ENCODE measurements at regions not wholly inside any gene's neighbourhood (a gene's known extent, or its start where the extent isn't known, plus 50 kb on each side); places are given as distances from the start of the nearest gene placed in this dataset.
"Not testable (repeated sequence)": the region's sequence is repeated elsewhere in the genome, so short reads cannot be mapped to it uniquely, and the experiment has no call there.

DNA sequence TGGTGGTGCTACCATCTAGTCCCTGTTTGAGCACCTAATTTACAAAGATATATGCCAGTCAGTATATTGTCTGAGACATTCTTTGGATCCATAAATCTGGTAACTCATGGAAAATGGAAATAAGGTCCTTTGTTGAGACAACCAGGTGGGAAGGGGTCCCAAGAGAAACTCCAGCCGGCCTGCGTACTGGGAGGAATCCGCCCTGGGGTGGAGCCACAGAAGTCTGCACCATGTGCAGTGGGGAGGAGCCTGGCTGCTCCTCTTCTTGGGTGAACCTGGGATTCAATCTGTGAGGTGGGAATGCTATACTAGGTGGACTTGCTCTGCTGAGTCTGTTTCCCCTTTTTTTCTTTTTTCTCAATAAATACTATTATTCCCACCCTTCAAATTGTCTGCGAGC, 339.2 kb upstream of the TNRC6C start:
- intact Hi-C loops (cut with micrococcal nuclease) = no loop called here

DNA sequence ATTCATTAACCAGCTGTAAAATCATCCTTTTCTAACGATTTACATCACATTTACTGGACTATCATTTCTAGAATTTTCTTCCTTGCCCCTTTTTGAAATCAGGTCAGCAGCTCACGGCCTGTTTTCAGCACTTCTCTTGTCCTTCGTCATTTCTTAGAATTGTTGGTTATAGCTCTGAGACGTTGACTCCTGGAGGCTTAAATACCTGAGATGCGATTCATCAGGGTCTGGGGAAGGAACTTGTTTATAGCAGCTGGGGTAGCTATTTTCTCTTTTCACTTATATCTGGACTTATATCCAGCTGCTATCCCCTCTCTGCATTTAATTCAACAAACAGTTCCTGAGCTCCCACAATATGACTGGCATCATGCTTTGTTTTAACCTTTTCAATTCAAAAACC, 338.7 kb upstream of the TNRC6C start:
- Histone ChIP-seq H3K36me3 (no peaks in the 10 kb centered on the region), H3K27me3 (ENCODE audit: low read depth) (no peaks in the 10 kb centered on the region), H3K9me3 (replicated peaks) (no peaks in the 10 kb centered on the region), H3K4me1 (peaks cover 11% of the 10 kb centered on the region), H3K27ac (replicated peaks) (no peak overlapping the region), H3K4me3 (no peak overlapping the region)
- intact Hi-C loops (cut with micrococcal nuclease) = no loop called here
- DNase-seq = no peak
- TF ChIP-seq, protein P1, sequence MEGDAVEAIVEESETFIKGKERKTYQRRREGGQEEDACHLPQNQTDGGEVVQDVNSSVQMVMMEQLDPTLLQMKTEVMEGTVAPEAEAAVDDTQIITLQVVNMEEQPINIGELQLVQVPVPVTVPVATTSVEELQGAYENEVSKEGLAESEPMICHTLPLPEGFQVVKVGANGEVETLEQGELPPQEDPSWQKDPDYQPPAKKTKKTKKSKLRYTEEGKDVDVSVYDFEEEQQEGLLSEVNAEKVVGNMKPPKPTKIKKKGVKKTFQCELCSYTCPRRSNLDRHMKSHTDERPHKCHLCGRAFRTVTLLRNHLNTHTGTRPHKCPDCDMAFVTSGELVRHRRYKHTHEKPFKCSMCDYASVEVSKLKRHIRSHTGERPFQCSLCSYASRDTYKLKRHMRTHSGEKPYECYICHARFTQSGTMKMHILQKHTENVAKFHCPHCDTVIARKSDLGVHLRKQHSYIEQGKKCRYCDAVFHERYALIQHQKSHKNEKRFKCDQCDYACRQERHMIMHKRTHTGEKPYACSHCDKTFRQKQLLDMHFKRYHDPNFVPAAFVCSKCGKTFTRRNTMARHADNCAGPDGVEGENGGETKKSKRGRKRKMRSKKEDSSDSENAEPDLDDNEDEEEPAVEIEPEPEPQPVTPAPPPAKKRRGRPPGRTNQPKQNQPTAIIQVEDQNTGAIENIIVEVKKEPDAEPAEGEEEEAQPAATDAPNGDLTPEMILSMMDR (IDR thresholded peaks at IDR 0.05; ENCODE audit: borderline replicate concordance) = no peak

More for the DNA sequence above, 339.2 kb upstream of the TNRC6C start:
- peaks cover 11% of the 10 kb centered on the region for H3K4me1 ChIP-seq
- no peak overlapping the region for H3K27ac ChIP-seq (replicated peaks)
- DNase-seq = no peak
- H3K36me3 ChIP-seq = no peaks in the 10 kb centered on the region
- no peak overlapping the region for H3K4me3 ChIP-seq
- H3K27me3 ChIP-seq (ENCODE audit: low read depth) = no peaks in the 10 kb centered on the region
- no peaks in the 10 kb centered on the region for H3K9me3 ChIP-seq (replicated peaks)
- TF ChIP-seq, protein P1 (IDR thresholded peaks at IDR 0.05; ENCODE audit: borderline replicate concordance) = no peak

DNA sequence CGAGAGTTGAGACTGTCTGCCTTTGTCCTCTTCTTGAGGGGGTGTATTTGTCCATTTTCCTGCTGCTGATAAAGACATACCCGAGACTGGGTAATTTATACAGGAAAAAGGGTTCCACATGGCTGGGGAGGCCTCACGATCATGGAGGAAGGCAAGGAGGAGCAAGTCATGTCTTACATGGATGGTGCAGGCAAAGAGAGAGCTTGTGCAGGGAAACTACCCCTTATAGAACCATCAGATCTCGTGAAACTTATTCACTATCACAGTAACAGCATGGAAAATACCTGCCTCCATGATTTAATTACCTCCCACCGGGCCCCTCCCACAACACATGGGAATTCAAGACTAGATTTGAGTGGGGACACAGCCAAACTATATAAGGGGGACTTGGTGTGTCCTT, 338.2 kb upstream of the TNRC6C start:
- Histone ChIP-seq H3K27ac (replicated peaks) (no peak overlapping the region), H3K27me3 (ENCODE audit: low read depth) (no peaks in the 10 kb centered on the region), H3K4me1 (peaks cover 11% of the 10 kb centered on the region), H3K36me3 (no peaks in the 10 kb centered on the region), H3K4me3 (no peak overlapping the region), H3K9me3 (replicated peaks) (no peaks in the 10 kb centered on the region)
- TF ChIP-seq, protein P1 (IDR thresholded peaks at IDR 0.05; ENCODE audit: borderline replicate concordance) = no peak
- intact Hi-C loops (cut with micrococcal nuclease) = no loop called here
- no peak for DNase-seq

DNA sequence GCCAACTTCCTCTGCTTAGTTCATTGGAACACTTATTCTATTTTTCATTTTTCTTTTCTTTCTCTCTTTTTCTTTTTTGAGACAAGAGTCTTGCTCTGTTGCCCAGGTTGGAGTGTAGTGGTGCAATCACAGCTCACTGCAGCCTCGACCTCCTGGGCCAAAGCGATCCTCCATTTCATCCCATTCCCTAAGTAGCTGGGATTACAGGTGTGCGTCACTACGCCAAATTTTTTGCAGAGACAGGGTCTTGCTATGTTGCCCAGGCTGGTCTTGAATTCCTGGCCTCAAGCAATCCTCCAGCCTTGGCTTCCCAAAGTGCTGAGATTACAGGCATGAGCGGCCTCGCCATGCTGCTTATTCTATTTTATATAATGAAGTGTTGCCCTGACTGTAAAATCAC, 336.4 kb upstream of the TNRC6C start:
- intact Hi-C loops (cut with micrococcal nuclease); H3K4me3 ChIP-seq; H3K27ac ChIP-seq (replicated peaks); H3K36me3 ChIP-seq; H3K9me3 ChIP-seq (replicated peaks); H3K4me1 ChIP-seq; H3K27me3 ChIP-seq (ENCODE audit: low read depth); DNase-seq: not testable (repeated sequence)

DNA sequence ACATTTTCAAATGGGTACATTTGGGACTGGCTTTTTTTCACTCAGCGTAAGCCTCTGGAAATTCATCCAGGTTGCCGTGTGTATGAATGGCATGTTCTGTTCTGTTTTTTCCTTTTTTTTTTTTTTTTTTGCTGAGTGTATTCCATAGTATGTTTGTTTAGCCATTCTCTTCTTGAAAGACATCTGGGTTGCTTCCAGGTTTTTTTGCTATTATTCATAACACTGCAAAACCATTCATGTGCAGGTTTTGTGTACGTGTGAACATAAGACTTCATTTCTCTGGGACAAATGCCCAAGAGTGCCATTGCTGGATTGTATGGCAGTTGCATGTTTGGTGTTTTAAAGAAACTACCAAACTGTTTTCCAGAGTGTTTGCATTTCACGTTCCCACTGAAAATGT, 335.9 kb upstream of the TNRC6C start:
- H3K4me3 ChIP-seq = no peak overlapping the region
- peaks cover 9% of the 10 kb centered on the region for H3K9me3 ChIP-seq (replicated peaks)
- TF ChIP-seq, protein P1 (IDR thresholded peaks at IDR 0.05; ENCODE audit: borderline replicate concordance) = no peak

DNA sequence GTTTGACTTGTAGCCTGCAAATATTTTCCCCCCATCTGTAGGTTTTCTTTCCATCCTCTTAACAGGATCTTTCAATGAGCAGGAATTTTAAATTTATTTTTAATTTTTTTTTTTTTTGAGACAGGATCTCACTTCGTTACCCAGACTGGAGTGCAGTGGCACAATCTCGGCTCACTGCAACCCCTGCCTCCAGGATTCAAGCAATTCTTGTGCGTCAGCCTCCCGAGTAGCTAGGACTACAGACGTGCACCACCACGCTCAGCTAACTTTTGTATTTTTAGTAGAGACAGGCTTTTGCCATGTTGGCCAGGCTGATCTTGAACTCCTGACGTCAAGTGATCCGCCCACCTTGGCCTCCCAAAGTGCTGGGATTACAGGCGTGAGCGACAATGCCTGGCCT, 335.2 kb upstream of the TNRC6C start:
- H3K9me3 ChIP-seq (replicated peaks) = peaks cover 13% of the 10 kb centered on the region
- H3K4me3 ChIP-seq; H3K4me1 ChIP-seq; intact Hi-C loops (cut with micrococcal nuclease); DNase-seq; H3K27me3 ChIP-seq (ENCODE audit: low read depth); H3K27ac ChIP-seq (replicated peaks); H3K36me3 ChIP-seq: not testable (repeated sequence)

More for the DNA sequence above, 335.9 kb upstream of the TNRC6C start:
- H3K4me1 ChIP-seq = no peaks in the 10 kb centered on the region
- H3K27me3 ChIP-seq (ENCODE audit: low read depth) = no peaks in the 10 kb centered on the region
- no peaks in the 10 kb centered on the region for H3K36me3 ChIP-seq
- H3K27ac ChIP-seq (replicated peaks) = no peak overlapping the region
- DNase-seq = no peak
- intact Hi-C loops (cut with micrococcal nuclease) = no loop called here

DNA sequence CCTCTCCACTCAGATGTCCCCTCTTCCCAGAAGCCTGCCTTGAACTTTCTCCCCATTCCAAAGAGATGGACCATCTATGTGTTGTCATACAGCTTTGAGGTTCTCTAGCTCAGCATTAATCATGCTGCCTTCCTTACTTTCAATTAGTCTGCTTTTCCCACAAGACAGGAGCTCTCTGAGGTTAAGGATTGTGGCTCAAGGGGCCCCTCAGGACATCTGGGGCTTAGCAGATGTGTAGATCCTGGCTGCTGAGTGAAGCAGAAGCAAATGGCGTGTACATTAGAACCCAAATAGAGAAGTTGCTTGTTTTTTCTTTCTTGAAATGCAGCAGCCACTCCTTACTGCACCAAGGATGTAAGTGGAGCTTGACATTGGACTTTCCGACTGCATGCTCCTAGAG, 330.5 kb upstream of the TNRC6C start:
- no peak overlapping the region for H3K27ac ChIP-seq (replicated peaks)
- TF ChIP-seq, protein P1 (IDR thresholded peaks at IDR 0.05; ENCODE audit: borderline replicate concordance) = no peak
- no peaks in the 10 kb centered on the region for H3K36me3 ChIP-seq
- peaks cover 13% of the 10 kb centered on the region for H3K9me3 ChIP-seq (replicated peaks)
- H3K4me3 ChIP-seq = no peak overlapping the region
- no peaks in the 10 kb centered on the region for H3K27me3 ChIP-seq (ENCODE audit: low read depth)
- H3K4me1 ChIP-seq = no peaks in the 10 kb centered on the region
- no peak for DNase-seq
- intact Hi-C loops (cut with micrococcal nuclease) = no loop called here

DNA sequence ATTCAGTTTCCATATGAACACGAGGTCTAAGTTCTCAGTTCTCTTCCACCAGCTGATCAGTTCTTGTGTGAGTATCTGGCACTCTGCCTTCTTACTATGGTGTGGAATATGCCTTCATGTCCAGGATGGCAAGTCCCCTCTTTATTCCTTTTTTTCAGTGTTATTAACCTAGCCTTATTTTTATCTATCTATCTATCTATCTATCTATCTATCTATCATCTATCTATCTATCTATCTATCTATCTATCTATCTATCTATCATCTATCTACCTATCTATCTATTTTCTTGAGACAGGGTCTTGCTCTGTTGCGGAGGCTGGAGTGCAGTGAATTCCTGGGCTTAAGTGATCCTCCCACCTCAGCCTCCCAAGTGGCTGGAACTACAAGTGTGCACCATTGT, 329.2 kb upstream of the TNRC6C start:
- H3K27me3 ChIP-seq (ENCODE audit: low read depth); H3K4me1 ChIP-seq; DNase-seq; intact Hi-C loops (cut with micrococcal nuclease); H3K27ac ChIP-seq (replicated peaks); H3K4me3 ChIP-seq; H3K36me3 ChIP-seq: not testable (repeated sequence)
- H3K9me3 ChIP-seq (replicated peaks) = peaks cover 13% of the 10 kb centered on the region

All from left ventricle myocardium inferior (tissue), 1 donor.